HCT116 (cell line): ENCODE measurements at regions not wholly inside any gene's neighbourhood (a gene's known extent, or its start where the extent isn't known, plus 50 kb on each side); places are given as distances from the start of the nearest gene placed in this dataset.

Source experiments
- ATAC-seq: fragments of 200-7000 bp; cut with Tn5 transposase; 2 replicates; pipeline ENCODE4 v1.9.1; 2020; ENCODE audit warnings: mild to moderate bottlenecking, moderate library complexity
- BruUV-seq: library from RNA; stranded (reverse); fragments of 400-500 nt; replicated peaks from 2 replicates; lab custom pipeline; 2021; lab: Mats Ljungman, UMichigan
- CTCF ChIA-PET: fragments of 300-600 bp; sonication (Branson Sonifier 250); formaldehyde crosslinking; loops from one replicate; lab custom pipeline; 2021; ENCODE audit warnings: antibody characterized with exemption; lab: Charles Lee
- POLR2A ChIA-PET: fragments of 300-600, 350-600 bp; sonication (Branson Sonifier 250); formaldehyde crosslinking; loops from one replicate; lab custom pipeline; 2021; ENCODE audit warnings: antibody characterized with exemption; lab: Charles Lee
- RAD21 ChIA-PET, 2 experiments: fragments of 300-600 bp; sonication (Branson Sonifier 250); formaldehyde crosslinking; loops; one replicate each; lab custom pipeline; 2023; ENCODE audit warnings: low total read pairs in 2 of 2; ENCODE audit not compliant: uncharacterized antibody in 2 of 2, unreplicated experiment in 2 of 2, low non-redundant PET in 1 of 2; lab: Charles Lee
- DNase-seq: peaks from one replicate; pipeline ENCODE4 v3.0.0-alpha.2; 2010; ENCODE audit warnings: low read depth, low spot score
- H2AFZ ChIP-seq: fragments of 200-600 bp; shearing (Covaris generic), sonication (generic); 2 replicates; pipeline ENCODE4 v1.6.1; 2017; ENCODE audit warnings: low read depth, mixed run types, mixed read lengths, antibody characterized with exemption, low read length; ENCODE audit not compliant: poor library complexity, severe bottlenecking
- H3K27ac ChIP-seq: 2 replicates; pipeline ENCODE4 v1.5.1; 2012; ENCODE audit warnings: low read depth, low read length
- H3K27me3 ChIP-seq: fragments of 200-600 bp; sonication (generic); 2 replicates; pipeline ENCODE4 v1.6.1; 2016; ENCODE audit warnings: mixed run types, low read length, mixed read lengths; ENCODE audit not compliant: insufficient read depth
- H3K36me3 ChIP-seq, 2 experiments: fragments of 200-500 bp in 1 of 2; fragments of 200-600 bp in 1 of 2; sonication (Bioruptor generic) in 1 of 2; sonication (generic) in 1 of 2; 2 replicates each; pipeline versions ENCODE4 v1.5.1 to v1.6.1; 2014 to 2016; ENCODE audit warnings: low read length in 2 of 2, inconsistent platforms in 1 of 2, mixed read lengths in 1 of 2, mixed run types in 1 of 2; ENCODE audit not compliant: insufficient read depth in 2 of 2, control insufficient read depth in 1 of 2
- H3K4me1 ChIP-seq, 2 experiments: fragments of 200-600 bp in 1 of 2; sonication (generic) in 1 of 2; 2 replicates each; pipeline versions ENCODE4 v1.5.1 to v1.6.1; 2012 to 2017; ENCODE audit warnings: low read length in 2 of 2, inconsistent platforms in 1 of 2, mild to moderate bottlenecking in 1 of 2, mixed read lengths in 1 of 2, mixed run types in 1 of 2, moderate library complexity in 1 of 2; ENCODE audit not compliant: insufficient read depth in 2 of 2, control insufficient read depth in 1 of 2
- H3K4me2 ChIP-seq: fragments of 200-600 bp; sonication (generic); 2 replicates; pipeline ENCODE4 v1.6.1; 2017; ENCODE audit warnings: mixed run types, low read length, mixed read lengths
- H3K4me3 ChIP-seq, 2 experiments: fragments of 200-600 bp in 1 of 2; sonication (generic) in 1 of 2; replicated peaks in 1 of 2; 2 replicates each; pipeline ENCODE4 v1.5.1; 2011 to 2016; ENCODE audit warnings: low read length in 2 of 2, control low read depth in 1 of 2, low read depth in 1 of 2, mild to moderate bottlenecking in 1 of 2, mixed read lengths in 1 of 2, mixed run types in 1 of 2
- H3K79me2 ChIP-seq: fragments of 200-600 bp; sonication (generic); 2 replicates; pipeline ENCODE4 v1.6.1; 2017; ENCODE audit warnings: mild to moderate bottlenecking, mixed run types, low read length, moderate library complexity, mixed read lengths; ENCODE audit not compliant: insufficient read depth
- H3K9ac ChIP-seq: fragments of 200-600 bp; sonication (generic); 2 replicates; pipeline ENCODE4 v1.6.1; 2016; ENCODE audit warnings: low read length, mixed read lengths
- H3K9me2 ChIP-seq: fragments of 200-600 bp; sonication (generic), shearing (Covaris generic); 2 replicates; pipeline ENCODE4 v1.6.1; 2017; ENCODE audit warnings: mixed run types, mild to moderate bottlenecking, moderate library complexity; ENCODE audit not compliant: insufficient read depth
- H3K9me3 ChIP-seq, 2 experiments: fragments of 200-500 bp in 1 of 2; fragments of 200-600 bp in 1 of 2; sonication (Bioruptor generic) in 1 of 2; sonication (generic) in 1 of 2; 2 replicates each; pipeline ENCODE4 v1.6.1; 2014 to 2017; ENCODE audit warnings: low read length in 2 of 2, mixed read lengths in 2 of 2, inconsistent platforms in 1 of 2, low read depth in 1 of 2, mild to moderate bottlenecking in 1 of 2, mixed run types in 1 of 2, moderate library complexity in 1 of 2; ENCODE audit not compliant: control insufficient read depth in 1 of 2, insufficient read depth in 1 of 2
- H4K20me1 ChIP-seq: fragments of 200-600 bp; sonication (generic), shearing (Covaris generic); 2 replicates; pipeline ENCODE4 v1.6.1; 2017; ENCODE audit warnings: mixed run types, mild to moderate bottlenecking, moderate library complexity; ENCODE audit not compliant: insufficient read depth
- ATF3 ChIP-seq: IDR thresholded peaks from 2 replicates; pipeline ENCODE4 v1.6.1; 2012
- CEBPB ChIP-seq: IDR thresholded peaks from 2 replicates; pipeline ENCODE4 v1.6.1; 2012; ENCODE audit warnings: low read depth
- EGR1 ChIP-seq: IDR thresholded peaks from 2 replicates; pipeline ENCODE4 v1.6.1; 2012; ENCODE audit warnings: low read depth
- ELF1 ChIP-seq: IDR thresholded peaks from 2 replicates; pipeline ENCODE4 v1.6.1; 2012; ENCODE audit warnings: low read depth, borderline replicate concordance
- EZH2 ChIP-seq: fragments of 200-600 bp; sonication (generic); IDR thresholded peaks from 2 replicates; pipeline ENCODE4 v1.6.1; 2017; ENCODE audit warnings: antibody characterized with exemption, mixed run types
- EZH2phosphoT487 ChIP-seq: fragments of 200-600 bp; IDR thresholded peaks from 2 replicates; pipeline ENCODE4 v1.6.1; 2018; ENCODE audit warnings: antibody characterized with exemption, borderline replicate concordance
- JUND ChIP-seq: IDR thresholded peaks from 2 replicates; pipeline ENCODE4 v1.6.1; 2012
- MAX ChIP-seq: IDR thresholded peaks from 2 replicates; pipeline ENCODE4 v1.6.1; 2012
- POLR2A ChIP-seq: IDR thresholded peaks from 2 replicates; pipeline ENCODE4 v1.7.0; 2011; ENCODE audit warnings: borderline replicate concordance; ENCODE audit not compliant: insufficient read depth, insufficient read length; ENCODE audit errors: extremely low read depth
- RAD21 ChIP-seq: IDR thresholded peaks from 2 replicates; pipeline ENCODE4 v1.6.1; 2012; ENCODE audit warnings: low read depth, mild to moderate bottlenecking
- SIN3A ChIP-seq: IDR thresholded peaks from 2 replicates; pipeline ENCODE4 v1.6.1; 2012; ENCODE audit warnings: low read depth
- SRF ChIP-seq: IDR thresholded peaks from 2 replicates; pipeline ENCODE4 v1.6.1; 2012; ENCODE audit warnings: low read depth
- TCF7L2 ChIP-seq: IDR thresholded peaks from 2 replicates; pipeline ENCODE4 v1.7.0; 2011; ENCODE audit warnings: borderline replicate concordance, inconsistent platforms; ENCODE audit not compliant: insufficient read depth, insufficient read length; ENCODE audit errors: extremely low read depth
- YY1 ChIP-seq: IDR thresholded peaks from 2 replicates; pipeline ENCODE4 v1.6.1; 2011; ENCODE audit warnings: low read length, low read depth, moderate library complexity, mild to moderate bottlenecking; ENCODE audit not compliant: insufficient replicate concordance; ENCODE audit errors: extremely low read depth
- ZBTB33 ChIP-seq: IDR thresholded peaks from 2 replicates; pipeline ENCODE4 v1.6.1; 2011; ENCODE audit warnings: mild to moderate bottlenecking, low read length, moderate library complexity; ENCODE audit not compliant: insufficient replicate concordance; ENCODE audit errors: extremely low read depth
- ZNF274 ChIP-seq: fragments of 200-500 bp; sonication (Bioruptor generic); IDR thresholded peaks from 2 replicates; pipeline ENCODE4 v1.6.1; 2014; ENCODE audit warnings: mild to moderate bottlenecking, low read depth, low read length, inconsistent platforms
- intact Hi-C: fragments of 100-400 bp; cut with micrococcal nuclease; formaldehyde crosslinking; loops from 2 replicates; pipeline ENCODE4 v1.10.0; 2022
- TF ChIP-seq, protein P1 (sequence below): IDR thresholded peaks from 2 replicates; pipeline ENCODE4 v1.6.1; 2012; ENCODE audit warnings: low read depth

DNA sequence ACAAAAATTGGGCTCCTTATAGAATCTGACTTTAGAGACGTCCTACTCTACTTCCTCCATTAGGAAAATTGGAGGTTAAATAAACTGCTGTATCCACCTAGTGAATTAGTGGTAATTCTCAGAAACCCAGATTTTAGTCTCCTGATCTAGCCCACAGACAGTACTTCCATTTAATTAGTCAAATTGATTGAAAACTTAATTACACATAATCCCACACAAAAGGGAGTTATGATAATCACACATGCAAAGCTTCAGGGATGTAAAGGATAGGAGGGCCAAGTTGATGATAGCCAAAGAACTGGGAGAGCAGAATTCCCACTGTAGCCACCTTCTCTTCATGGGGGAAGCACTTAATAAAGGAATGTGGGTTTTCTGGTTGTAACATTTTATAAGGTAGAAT, 471.9 kb downstream of the TMEM182 start:
- H3K27me3 ChIP-seq = no peaks in the 10 kb centered on the region
- no peak overlapping the region for H3K9ac ChIP-seq
- intact Hi-C loops = no loop called here
- H3K9me3 ChIP-seq = peaks cover 3 to 17% of the 10 kb centered on the region in 2 experiments; a peak in 2 of 4 replicates
- ChIA-PET POLR2A (no interaction called here), RAD21 (no interaction called here), CTCF (no interaction called here)
- TF ChIP-seq EZH2phosphoT487 (no peak), ZNF274 (no peak), EZH2 (no peak)
- no peak overlapping the region for H3K4me2 ChIP-seq
- DNase-seq (no peak), ATAC-seq (no peak)
- no peak overlapping the region for H3K27ac ChIP-seq
- no peak overlapping the region for H3K4me3 ChIP-seq
- H2AFZ ChIP-seq = no peak overlapping the region
- no peaks in the 10 kb centered on the region for H3K9me2 ChIP-seq
- no peaks in the 10 kb centered on the region for H3K36me3 ChIP-seq
- no peaks in the 10 kb centered on the region for H3K4me1 ChIP-seq
- BruUV-seq = no TSS peak
- no peaks in the 10 kb centered on the region for H3K79me2 ChIP-seq
- H4K20me1 ChIP-seq = no peaks in the 10 kb centered on the region

- no peak overlapping the region for H3K9ac ChIP-seq
- ATAC-seq (no peak), DNase-seq (no peak)
- H3K79me2 ChIP-seq = no peaks in the 10 kb centered on the region
- BruUV-seq = no TSS peak
- no peaks in the 10 kb centered on the region for H3K36me3 ChIP-seq
- ChIA-PET POLR2A (no interaction called here), RAD21 (no interaction called here), CTCF (no interaction called here)
- no peaks in the 10 kb centered on the region for H3K4me1 ChIP-seq
- H3K4me2 ChIP-seq = no peak overlapping the region
- no peaks in the 10 kb centered on the region for H4K20me1 ChIP-seq
- no peak overlapping the region for H3K27ac ChIP-seq
- no peak overlapping the region for H3K4me3 ChIP-seq
- H3K9me2 ChIP-seq = no peaks in the 10 kb centered on the region
- peaks cover 3 to 17% of the 10 kb centered on the region in 2 experiments; a peak in 2 of 4 replicates for H3K9me3 ChIP-seq
- TF ChIP-seq ELF1 (no peak), RAD21 (no peak), MAX (no peak), ZNF274 (no peak), JUND (no peak), EGR1 (no peak), ZBTB33 (no peak), ATF3 (no peak), TCF7L2 (no peak), CEBPB (no peak), YY1 (no peak), POLR2A (no peak), SRF (no peak), SIN3A (no peak)
- TF ChIP-seq, protein P1, sequence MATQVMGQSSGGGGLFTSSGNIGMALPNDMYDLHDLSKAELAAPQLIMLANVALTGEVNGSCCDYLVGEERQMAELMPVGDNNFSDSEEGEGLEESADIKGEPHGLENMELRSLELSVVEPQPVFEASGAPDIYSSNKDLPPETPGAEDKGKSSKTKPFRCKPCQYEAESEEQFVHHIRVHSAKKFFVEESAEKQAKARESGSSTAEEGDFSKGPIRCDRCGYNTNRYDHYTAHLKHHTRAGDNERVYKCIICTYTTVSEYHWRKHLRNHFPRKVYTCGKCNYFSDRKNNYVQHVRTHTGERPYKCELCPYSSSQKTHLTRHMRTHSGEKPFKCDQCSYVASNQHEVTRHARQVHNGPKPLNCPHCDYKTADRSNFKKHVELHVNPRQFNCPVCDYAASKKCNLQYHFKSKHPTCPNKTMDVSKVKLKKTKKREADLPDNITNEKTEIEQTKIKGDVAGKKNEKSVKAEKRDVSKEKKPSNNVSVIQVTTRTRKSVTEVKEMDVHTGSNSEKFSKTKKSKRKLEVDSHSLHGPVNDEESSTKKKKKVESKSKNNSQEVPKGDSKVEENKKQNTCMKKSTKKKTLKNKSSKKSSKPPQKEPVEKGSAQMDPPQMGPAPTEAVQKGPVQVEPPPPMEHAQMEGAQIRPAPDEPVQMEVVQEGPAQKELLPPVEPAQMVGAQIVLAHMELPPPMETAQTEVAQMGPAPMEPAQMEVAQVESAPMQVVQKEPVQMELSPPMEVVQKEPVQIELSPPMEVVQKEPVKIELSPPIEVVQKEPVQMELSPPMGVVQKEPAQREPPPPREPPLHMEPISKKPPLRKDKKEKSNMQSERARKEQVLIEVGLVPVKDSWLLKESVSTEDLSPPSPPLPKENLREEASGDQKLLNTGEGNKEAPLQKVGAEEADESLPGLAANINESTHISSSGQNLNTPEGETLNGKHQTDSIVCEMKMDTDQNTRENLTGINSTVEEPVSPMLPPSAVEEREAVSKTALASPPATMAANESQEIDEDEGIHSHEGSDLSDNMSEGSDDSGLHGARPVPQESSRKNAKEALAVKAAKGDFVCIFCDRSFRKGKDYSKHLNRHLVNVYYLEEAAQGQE = no peak
- no peak overlapping the region for H2AFZ ChIP-seq
- no peaks in the 10 kb centered on the region for H3K27me3 ChIP-seq
- intact Hi-C loops = no loop called here
Observed at GRCh38 chr2:103235283-103235682, 473.5 kb downstream of the TMEM182 start.
